Left renal cortex interstitium (tissue), 4 donors: ENCODE measurements at regions not wholly inside any gene's neighbourhood (a gene's known extent, or its start where the extent isn't known, plus 50 kb on each side); places are given as distances from the start of the nearest gene placed in this dataset.

Experiments
- DNase-seq, 4 donors: peaks; one replicate each; pipeline ENCODE4 v3.0.0-alpha.2; 2013; ENCODE audit warnings: low read depth in 4 of 4, low spot score in 2 of 4, missing footprints in 1 of 4

DNA sequence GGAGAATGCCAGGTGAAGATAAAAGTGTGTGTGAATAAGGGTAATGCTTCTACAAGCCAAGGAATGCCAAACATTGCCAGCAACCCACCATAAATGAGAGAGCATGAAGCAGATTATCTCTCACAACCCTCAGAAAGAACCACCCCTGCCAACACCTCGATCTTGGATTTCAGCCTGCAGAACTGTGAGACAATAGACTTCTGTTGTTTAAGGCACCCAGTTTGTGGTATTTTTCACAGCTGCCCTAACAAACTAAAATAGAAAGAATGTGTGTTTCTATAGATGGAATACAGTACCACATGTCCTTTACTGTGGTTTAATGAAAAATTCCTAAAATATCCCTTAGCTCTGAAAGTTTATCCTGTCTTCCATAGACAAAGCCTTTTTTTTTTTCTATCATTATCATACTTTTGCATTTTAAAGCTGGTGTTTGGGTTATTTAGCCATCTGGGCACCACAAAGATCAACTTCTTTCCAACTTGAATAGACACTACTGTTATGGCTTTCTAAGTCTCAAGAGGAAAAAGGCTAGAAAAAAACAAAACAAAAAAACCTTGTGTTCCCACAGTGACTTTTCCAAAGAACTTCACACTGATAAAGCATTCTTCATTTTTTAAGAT lies 505.6 kb downstream of the KCTD12 start:
- DNase-seq: no peak

DNA sequence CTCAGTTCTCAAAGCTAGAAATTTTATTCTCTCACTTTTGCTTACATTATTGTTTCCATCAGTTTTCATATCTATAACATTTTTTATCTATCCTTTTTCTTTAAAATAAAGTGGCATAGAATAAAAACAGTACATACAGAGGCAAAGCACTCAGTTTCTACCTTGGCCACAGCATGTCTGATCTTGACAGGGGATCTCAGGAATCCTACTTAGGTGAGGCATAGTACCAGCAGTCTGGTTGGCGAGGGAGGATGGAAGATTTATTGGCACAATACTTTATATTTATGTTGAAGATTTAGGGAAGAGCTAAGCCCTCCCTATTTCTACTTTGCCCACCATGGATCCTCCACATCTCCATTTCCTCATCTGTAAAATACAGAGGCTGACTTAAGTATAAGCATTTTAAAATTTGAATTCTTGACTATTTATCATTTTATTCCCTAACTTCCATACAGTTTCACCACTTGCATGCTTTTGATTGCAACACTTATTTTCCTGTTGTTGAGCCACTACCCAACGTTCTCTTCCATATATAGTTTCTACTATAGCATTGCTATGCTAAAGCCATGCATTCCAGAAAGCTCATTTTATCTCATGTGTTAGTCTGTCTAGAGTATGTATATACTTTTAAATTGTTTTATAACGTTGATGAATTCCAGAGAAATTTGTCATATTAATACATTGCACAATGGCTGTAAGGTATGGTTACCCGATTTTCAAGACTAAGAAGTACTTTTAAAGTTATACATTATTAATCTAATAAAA lies 506.7 kb downstream of the KCTD12 start:
- DNase-seq: no peak

DNA sequence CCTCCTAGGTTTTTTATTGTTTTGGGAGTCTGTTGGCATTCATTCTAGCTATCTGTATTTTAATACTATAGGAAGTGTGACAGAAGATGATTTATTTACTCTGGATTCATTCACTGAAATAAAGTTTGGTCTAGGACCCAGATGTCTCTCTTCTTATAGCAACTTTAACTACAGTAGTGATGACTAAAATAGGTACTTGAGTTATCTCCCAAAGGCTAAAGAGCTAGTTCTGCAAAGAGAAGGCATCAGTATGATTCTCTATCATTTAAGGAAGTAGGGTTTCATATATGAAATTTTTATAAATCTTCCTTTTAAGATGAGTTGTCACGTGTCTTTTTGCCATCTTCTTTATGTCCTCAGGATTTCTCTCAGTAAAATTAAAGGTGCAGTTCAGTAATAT lies 507.4 kb downstream of the KCTD12 start:
- no peak for DNase-seq

DNA sequence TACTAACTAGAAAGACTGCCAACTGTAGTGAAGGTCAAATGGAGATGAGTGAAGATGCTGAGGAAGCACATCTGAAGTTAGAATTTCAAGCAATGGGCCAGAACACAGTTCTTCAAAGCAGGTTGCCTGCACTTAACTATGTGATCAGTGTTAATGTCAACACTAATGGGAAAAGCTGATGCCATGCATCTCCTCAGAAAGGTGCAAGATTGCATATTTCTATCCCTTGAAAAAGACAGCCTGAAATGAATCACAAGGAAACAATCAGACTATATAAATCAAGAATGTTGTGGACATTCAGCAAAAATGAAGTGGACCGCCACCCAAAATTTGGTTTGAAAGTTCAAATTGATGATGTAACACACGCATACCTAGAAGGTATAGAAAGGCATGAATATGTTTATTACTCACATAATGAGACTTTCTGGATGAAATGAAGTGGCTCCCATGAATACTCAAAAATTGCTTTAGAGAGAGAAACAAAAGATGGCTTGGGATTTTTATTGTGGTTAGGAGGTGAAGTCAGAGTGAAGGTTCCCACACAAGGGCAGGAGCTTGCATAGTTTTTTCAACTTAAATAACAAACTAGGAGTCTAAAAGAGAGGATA lies 522.4 kb downstream of the KCTD12 start:
- no peak for DNase-seq

DNA sequence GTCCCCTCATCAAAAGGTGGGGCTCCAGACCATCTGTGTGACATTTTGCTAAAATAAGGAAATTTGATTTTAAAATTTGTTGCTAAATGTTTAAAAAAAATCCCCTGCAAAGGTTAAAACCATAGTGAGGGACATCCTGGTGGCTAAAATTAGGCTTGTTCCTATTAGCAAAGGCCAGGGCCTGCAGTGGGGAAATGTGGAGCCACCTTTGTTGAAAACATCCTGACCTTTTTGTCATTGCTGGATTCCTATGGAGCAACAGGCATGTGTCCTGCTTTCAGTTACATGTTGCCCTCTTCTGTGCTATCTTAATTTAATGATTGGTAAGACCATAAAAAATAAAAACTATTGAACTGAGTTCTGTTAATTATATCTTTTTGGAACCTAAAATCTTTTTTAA lies 524.3 kb downstream of the KCTD12 start:
- DNase-seq: no peak

DNA sequence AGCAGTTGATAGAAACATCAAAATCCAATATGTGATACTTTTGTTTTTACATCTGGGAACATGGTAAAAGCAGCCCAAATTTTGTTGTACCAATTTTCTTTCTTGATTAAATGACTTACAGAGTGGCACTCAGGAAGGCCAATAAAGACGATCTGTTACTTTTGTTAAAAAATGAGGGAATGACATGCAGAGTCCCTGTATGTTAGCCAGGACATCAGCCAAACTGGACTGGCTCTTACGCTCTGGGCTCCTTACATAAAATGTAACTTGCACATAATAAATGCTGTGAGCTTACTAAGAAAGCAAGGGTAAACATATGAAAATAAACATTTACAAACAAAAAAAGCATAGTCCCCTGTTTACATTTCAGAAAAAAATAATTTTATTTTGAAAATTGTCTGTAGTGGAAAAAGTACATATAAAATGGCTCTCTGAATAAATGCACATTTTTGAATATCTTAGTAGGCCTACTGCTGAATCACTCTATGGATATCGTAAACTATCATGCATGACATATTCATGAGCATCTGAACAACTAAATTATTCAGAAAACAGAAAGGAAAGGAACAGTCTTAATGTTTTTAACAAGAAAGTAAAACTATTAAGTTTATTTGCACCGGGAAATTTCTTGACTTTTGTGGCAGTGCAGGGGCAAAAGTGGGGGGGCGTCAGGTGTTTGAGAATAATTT lies 534.5 kb downstream of the KCTD12 start:
- DNase-seq: no peak

DNA sequence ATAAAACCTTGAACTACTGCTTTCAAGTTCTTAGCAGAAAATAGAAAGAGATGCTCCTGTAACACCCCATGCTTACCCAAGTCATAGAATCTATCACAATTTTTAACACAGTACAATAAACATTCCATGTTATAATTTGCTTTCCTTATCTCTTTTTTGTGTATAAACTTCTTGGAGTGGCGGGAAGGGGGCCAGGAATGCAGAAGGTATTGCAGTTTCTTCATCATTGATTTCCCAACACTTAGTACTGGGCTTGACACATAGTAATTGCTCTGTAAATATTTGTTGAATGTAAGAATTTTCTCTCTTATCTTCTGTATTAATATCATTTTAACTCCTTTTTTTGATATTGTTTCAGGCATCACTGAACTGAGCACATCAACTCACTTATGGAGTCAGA lies 535.8 kb downstream of the KCTD12 start:
- no peak for DNase-seq

DNA sequence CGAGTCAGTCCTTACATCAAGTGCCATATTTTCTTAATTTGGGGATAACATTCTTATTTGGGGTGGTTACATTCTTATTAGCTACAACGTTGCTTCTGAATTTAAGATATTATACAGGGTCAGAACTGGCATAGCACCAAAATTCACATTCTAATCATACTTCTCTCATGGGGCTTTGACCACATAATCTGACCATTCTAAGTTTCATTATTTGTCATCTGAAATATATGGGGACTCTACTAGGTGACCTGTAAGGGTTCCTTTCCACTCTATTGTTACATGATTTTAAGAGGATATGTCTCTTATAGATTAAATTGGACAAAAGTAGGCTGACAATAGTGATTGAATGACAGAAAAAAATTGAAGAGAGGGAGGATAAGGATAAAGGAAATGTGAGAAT lies 536.5 kb downstream of the KCTD12 start:
- DNase-seq: no peak

DNA sequence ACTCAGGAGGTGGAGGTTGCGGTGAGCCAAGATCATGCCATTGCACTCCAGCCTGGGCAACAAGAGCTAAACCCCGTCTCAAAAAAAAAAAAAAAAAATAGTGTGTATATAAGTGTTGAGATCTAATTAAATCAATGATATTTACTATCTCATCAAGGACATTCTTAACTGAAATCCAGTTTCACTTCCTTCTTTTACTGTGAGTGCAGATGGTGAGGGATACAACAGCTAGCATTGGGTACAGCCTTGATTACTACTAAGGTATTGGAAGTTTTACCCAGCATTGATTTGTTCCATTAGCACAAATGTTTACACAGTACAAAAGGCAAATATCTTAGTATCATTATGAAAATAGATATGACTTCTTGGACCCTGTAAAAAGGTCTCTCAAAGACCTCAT lies 546.6 kb downstream of the KCTD12 start:
- no peak for DNase-seq

DNA sequence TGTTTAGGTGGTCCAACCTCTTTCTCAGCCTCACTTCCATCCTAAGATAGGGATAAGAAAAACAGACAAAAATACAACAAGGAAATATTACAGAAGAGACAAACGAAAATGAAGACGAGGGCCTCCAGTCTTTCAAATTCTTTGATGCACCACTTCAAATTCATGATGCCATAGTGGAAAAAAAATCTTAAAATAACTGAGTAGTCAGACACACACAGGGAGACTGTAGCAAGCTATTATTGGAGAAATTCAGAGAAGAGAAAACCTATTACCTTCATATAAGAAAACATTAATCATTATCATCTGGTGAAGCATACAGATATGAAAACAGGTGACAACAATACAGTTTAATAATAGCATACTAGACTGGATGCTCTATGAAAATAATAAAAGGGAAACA lies 548.2 kb downstream of the KCTD12 start:
- DNase-seq: no peak

DNA sequence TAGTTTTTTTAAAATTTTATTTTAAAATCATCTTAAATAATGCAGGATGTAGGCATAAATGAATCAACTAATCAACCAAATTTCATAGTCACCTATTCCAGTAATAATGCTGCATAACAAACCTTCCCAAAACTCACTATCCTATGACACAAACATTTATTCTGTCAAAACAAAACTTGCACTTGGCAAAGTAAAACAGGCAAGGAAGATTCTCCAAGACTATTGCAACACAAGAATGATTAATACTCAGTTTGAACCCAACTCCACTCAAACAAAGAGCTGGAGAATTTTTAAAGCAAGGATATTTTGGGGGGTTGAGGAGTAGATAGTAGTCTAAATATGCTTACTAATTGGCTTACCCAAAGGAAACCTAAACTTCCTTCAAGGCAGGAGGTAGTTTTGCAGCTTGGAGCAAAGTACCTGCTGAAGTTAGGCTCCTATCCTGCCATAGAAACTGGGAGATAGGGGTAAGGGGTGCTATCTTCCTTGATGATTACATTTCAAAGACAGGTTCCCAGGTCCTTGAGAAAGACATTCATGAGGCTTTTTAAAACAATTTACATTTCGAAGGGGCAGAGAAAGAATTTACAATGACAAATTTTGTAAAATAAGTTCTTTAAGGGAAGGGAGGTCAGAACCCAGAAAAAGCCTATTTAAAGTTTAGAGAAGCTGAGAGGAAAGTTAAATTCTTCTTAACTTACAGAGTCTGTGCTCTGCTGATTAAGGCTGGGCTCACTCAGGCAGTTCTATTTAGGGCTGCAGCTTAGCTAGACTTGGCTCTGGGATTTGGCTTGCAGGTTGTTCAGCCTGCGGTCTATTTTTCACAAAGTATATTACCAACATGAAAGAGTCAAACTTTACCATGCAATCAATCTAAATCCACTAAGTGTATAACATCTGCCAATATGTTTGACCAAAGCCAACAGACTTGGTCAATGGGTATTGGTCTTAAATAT lies 549.0 kb downstream of the KCTD12 start:
- no peak for DNase-seq

DNA sequence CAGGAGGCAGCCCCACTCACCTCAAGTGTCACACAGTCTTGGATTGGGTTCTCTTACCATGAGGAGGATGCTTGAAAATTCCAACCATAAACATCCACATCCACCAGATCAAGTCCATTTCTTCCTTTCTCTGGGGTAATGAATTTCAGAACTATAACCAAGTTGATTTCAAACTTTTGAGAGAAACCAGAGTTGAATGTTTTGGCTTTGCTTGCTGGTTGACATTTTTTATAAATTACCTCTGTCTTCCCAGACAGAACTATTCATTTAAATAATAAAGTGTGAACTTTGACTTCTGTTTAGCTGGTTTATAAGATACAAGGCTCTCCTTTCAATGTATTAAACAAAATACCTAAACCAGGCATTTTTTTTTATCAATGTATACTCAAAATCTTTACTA lies 550.7 kb downstream of the KCTD12 start:
- DNase-seq: no peak

DNA sequence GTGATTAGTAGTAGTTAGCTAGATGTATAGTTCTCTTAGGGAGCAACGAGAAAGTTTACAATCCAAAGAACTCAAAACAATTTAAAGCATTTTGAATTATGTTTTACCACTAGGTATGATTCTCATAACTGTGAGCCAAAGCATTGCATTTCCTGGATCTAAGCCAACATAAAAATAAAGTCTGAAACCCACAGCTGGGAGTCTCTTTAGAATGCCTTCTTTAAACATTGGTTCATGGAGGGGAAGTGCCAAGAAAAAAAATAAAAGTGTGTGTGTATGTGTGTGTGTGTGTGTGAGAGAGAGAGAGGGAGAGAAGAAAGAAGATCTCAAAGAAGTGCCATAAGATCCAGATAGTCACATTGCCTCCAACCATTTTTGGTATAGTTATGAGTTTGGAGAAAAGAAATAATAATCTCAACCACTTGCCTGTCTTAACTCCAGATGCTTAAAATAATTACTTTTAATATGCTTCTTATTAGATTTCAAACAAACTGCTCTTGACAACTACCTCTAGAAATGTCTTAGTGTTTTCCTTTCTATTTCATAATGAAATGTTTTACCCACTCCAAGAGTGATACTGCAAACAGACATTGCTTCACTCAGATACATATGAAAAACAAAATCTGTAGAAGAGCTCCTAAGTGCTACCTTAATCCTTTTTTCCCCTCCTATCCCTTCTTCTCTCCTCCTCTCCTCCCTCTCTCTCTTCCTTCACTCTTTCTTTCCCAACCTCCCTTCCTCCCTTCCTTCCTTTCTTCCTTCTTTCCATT lies 554.1 kb downstream of the KCTD12 start:
- no peak for DNase-seq

DNA sequence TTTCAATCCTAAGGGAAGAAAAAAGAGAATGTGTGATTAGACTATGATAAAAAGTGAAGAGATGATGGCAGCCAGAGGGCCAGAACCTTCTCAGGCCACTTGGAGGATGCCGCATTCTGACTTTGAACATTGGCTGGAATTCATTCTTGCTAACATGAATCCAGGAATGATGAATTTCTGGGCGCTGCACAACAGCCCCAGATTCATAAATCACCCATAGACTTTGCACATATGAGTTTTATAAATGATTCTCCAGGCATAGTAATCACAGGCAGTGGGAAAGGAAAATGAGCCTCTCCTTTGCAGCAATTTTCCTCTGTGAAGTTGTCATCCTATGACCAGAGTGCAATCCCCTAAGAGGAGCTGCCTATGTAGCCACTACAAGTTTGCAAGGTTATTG lies 555.4 kb downstream of the KCTD12 start:
- DNase-seq: no peak

DNA sequence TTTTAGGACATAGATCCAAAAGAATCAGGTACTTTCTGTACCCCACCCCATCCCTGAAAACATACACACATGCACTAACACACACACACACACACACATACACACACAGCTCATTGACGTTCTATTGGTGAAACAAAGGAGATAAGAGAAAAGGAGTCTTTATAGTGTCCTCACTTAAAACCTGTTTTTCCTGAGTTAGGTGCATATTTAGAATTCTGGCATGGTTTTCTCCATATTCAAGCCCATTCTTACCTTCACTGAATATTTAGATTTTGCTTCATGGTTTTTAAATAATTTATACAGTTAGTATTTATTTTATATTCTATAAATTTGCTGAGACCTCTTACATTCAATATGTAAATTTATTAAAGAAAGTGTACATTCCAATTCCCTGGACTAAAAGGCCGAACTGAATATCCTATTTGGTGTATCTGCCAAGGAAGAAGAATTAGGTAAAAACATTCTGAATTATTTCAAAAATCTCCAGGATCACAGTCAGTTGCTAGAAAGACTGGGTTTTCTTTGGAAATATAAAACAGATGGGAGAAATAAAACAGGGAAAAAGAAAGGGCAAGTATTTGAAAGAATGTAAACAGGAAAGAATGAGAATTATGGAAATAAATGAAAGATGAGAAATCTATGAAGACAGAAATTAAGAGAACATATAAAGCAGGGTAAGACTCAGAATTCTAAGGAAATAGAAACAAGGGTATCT lies 556.2 kb downstream of the KCTD12 start:
- DNase-seq: no peak

DNA sequence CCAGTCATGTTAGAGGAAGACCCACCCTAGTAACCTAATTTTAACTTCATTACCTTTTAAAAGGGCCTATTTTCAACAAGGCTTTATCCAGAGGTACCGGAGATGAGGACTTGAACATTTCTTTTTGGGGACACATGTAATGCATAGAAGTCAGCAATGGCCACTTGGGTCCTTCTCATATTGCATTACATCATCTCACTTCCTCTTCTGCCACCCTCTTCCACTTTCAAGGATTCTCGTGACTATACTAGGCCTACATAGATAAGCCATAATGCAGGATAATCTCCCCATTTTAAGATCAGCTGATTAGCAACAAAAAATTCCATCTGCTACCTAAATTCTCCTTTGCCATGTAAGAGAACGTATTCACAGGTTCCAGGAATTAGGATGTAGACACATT lies 557.2 kb downstream of the KCTD12 start:
- DNase-seq: no peak

DNA sequence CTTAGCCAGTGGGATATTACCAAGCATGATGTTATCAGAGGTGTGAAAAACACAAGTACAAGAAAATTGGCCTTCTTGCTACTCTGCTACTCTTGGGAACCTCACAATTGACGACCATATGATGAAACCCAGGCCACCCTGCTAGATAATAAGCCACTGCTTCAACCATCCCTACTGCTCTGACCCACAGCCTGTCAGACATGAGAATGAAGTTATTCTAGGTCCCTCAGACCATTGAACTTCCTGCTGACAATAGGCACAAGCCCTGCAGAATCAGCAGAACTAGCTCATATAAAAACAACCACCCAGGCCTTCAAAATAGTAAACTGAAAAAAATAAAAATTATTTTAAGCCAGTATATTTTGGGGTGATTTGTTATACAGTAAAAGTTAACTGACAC lies 559.9 kb downstream of the KCTD12 start:
- DNase-seq: no peak

DNA sequence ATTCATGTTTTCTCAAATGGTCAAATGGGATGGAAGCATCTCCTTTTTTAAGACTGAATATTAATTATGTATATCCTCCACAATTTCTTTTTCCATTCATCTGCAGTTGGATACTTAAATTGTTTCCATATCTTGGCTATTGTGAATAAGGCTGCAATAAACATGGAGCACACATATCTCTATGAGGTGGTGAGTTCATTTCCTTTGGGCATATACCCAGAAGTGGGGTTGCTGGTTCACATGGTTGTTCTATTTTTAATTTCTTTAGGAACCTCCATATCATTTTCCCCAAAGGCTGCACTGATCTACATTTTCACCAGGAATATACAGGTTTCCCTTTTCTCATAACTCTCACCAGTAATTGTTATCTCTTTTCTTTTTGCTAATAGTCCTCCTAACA lies 566.3 kb downstream of the KCTD12 start:
- no peak for DNase-seq

DNA sequence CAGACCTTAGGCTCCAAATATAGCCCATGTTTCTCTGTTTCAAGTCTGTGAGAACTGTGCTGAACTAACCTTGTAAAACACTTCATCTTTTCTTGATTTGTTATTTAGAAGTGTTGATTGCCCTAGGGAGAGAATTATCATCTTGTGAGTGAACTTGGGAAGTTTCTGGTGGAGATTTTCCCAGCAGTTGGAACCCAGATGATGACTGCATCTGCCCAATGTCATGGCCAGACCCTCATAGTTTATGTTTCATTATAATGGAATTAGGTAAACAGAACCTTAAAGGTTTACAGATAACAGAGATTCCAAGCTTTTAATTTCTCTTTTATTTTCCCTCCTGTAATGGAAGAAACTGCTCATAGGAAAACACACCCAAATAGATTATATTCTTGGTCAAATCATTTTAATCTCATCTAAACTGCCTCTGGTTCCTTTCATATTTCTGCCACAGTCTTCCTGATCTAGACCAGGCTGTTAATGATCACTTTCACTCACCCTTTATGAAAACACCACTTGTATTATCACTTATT lies 569.1 kb downstream of the KCTD12 start:
- no peak for DNase-seq
